GM10266 (cell line): ENCODE measurements at regions not wholly inside any gene's neighbourhood (a gene's known extent, or its start where the extent isn't known, plus 50 kb on each side); places are given as distances from the start of the nearest gene placed in this dataset.

Experiments used
- DNase-seq: peaks from one replicate; pipeline ENCODE4 v3.0.0; 2012; ENCODE audit errors: extremely low spot score
- TF ChIP-seq, protein P1 (sequence below): IDR thresholded peaks from 2 replicates; pipeline ENCODE4 v1.5.1; 2012; ENCODE audit warnings: mild to moderate bottlenecking, low read depth; ENCODE audit not compliant: control insufficient read depth, insufficient read depth; ENCODE audit errors: missing control alignments

DNA sequence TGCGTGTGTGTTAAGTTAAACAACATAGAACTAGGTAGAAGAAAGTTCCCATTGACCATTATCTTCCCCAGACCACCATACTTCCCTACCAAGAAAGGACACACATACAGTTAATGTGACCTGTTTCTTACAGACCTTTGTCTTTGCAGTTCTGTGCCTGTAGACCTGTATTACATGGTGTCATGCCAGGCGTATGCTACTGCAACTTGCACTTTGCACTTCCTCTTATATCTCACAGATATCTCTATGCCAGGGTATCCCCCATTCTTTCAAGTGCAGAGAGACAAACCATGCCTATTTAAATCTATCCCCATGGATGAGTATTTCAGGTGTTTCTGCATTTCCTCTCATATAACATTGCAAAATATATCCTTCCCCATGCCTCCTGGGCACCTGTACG, 136.8 kb upstream of the PKDCC start:
- DNase-seq: no peak
- TF ChIP-seq, protein P1, sequence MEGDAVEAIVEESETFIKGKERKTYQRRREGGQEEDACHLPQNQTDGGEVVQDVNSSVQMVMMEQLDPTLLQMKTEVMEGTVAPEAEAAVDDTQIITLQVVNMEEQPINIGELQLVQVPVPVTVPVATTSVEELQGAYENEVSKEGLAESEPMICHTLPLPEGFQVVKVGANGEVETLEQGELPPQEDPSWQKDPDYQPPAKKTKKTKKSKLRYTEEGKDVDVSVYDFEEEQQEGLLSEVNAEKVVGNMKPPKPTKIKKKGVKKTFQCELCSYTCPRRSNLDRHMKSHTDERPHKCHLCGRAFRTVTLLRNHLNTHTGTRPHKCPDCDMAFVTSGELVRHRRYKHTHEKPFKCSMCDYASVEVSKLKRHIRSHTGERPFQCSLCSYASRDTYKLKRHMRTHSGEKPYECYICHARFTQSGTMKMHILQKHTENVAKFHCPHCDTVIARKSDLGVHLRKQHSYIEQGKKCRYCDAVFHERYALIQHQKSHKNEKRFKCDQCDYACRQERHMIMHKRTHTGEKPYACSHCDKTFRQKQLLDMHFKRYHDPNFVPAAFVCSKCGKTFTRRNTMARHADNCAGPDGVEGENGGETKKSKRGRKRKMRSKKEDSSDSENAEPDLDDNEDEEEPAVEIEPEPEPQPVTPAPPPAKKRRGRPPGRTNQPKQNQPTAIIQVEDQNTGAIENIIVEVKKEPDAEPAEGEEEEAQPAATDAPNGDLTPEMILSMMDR: no peak

GRCh38 chr2:41912337-41912736, 135.5 kb upstream of the PKDCC start:
- TF ChIP-seq, protein P1: no peak
- no peak for DNase-seq

- TF ChIP-seq, protein P1: no peak
- no peak for DNase-seq
Measured at GRCh38 chr2:41912776-41913175, 135.0 kb upstream of the PKDCC start.

GRCh38 chr2:41913311-41913710, 134.5 kb upstream of the PKDCC start:
- TF ChIP-seq, protein P1: no peak
- DNase-seq: no peak

- TF ChIP-seq, protein P1: no peak
- no peak for DNase-seq
Measured at GRCh38 chr2:41913921-41914609, 133.8 kb upstream of the PKDCC start.

- DNase-seq: no peak
- TF ChIP-seq, protein P1: no peak
Measured at GRCh38 chr2:41914936-41915335, 132.9 kb upstream of the PKDCC start.

- TF ChIP-seq, protein P1: no peak
- no peak for DNase-seq
Measured at GRCh38 chr2:41916177-41916576, 131.6 kb upstream of the PKDCC start.
